Suppressor macrophage treated with lipopolysaccharide for 1 hour (primary cell): ENCODE measurements at regions not wholly inside any gene's neighbourhood (a gene's known extent, or its start where the extent isn't known, plus 50 kb on each side); places are given as distances from the start of the nearest gene placed in this dataset.
"Not testable (repeated sequence)": the region's sequence is repeated elsewhere in the genome, so short reads cannot be mapped to it uniquely, and the experiment has no call there.

Source experiments
- DNase-seq, 3 donors: peaks; one replicate each; pipeline ENCODE4 v3.0.0-alpha.2; 2020 to 2022

DNA sequence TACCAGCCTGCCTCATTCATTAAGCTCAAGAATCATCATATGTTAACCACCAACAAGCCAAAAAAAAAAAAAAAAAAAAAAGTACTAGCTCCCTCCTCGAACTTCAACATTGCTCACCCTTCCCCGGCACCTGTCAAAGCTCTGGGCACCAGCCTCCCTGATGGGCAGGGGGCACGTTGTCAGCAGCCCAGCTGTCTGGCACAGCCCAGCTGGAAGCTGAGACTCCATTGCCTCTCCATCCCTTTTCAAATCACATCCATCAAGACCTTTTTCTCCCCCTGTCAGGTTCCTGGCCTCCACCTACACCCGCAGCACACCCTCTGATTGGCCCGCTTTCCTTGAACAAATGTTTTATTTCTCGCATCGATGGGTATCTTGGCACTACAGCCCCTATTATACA, 913.3 kb upstream of the AUTS2 start:
- no peak for DNase-seq

DNA sequence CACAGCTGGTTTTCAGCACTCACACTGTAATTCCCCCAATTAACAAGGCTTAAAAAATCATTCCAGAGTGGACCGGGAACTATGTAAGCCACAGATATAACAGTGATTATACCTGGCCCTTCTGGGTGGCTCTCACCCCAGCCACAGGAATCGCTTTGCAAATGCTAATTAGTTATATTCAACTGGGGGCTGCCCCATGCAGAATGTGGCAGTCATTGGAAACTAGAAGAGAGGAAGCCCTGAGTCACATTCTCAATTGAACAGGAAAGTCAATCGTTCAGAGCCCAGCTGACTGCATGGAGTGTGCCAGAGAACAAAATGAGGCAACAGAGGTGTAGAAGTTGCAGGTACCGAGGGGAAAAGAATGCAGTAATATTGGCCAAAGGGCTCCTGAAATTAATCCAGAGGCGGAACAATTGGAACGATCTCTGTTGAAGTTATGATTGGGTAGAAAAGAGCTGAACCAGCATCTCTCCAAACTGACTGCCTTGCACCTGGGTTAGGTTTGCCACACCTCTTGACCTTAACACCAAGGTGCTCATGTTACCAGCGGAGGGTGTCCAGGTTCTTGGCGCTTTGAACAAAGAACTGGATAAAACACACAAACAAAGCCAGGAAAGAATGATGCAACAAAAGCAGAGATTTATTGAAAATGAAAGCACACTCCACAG, 909.7 kb upstream of the AUTS2 start:
- DNase-seq: no peak

DNA sequence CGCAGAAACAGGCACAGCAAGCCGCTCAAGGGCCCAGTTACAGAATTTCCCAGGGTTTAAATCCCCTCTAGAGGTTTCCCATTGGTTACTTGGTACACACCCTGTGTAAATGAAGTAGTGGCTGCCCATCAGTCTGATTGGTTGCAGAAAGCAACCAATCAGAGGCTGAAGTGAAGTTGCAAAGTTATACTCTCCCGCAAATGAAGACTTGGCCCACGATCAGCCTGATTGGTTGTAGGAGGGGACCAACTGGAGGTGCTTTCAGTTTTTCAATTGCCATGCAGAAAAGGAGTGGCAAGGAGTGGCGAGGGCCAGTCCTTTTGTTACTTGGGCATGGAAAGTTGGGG, 909.2 kb upstream of the AUTS2 start:
- DNase-seq: no peak

DNA sequence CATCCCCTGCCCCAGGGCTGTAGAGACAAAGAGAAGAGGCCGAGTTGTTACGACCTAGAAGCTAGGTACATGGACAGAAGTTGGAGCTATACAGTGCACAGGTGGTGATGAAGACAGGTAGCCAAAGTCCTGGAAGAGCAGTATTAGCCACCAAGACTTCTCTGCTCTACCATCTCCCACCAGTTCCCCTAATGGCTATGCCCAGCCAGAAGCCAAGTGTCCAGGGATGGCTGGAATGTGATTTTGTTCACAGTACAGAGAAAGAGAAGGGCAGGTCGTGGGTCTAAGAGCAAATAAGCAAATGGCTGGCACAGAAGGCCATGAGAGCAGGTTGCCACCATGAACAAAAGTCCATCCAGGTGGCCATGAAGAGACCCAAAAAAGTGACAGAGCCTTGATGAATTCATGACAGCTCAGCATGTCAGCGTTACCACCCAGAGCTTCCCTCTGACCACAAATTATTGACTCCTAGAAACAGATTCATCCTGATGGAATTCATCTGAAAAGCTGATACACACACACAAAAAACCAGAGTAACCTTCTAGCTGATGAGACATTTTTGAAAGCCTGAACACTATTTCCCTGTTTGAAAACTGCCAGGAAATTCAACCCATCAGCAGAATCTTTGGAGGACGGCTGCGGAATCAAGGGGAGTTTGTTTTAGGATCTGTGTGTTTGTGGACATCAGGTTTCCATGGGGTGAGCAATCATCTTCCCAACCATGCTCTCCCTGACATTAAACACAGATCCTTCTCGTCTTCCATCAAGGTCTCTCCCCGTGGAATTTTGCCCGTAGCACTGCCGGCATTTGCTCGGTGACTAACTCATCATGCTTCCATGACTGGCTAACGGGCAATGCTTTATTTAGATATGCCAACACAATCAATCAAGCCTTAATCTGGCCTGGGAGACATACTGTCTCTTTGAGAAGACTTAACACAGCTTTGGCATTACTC, 906.7 kb upstream of the AUTS2 start:
- no peak for DNase-seq

DNA sequence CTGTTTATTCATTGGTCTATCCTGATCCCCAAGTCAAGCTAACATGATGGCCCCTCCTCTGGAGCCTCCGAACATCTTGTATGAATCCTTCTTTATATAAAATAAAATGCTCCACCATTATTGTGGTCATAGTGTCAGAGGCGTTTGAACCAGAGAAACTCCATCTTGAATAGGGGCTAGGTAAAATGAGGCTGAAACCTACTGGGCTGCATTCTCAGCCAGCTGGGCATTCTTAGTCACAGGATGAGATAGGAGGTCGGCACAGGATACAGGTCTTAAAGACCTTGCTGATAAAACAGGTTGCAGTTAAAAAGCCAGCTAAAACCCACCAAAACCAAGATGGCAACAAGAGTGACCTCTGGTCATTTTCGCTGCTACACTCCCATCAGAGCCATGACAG, 905.8 kb upstream of the AUTS2 start:
- DNase-seq: no peak

DNA sequence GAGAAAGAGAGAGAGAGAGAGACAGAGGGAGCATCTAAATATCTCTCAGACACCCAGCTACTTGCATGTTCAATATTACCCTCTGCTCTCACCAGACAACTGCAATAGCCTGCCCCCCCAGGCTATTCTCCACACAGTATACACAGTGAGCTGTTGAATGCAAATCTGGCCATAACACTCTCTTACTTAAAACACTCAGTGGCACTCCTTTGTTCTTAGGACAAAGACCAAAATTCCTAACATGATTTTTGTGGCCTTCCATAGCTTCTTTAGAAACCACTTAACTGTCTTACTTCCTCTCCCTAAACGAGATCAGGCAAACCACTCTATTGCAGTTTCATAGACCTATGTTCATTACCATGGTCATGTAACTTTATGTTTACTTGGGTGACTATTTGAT, 903.6 kb upstream of the AUTS2 start:
- DNase-seq: no peak

DNA sequence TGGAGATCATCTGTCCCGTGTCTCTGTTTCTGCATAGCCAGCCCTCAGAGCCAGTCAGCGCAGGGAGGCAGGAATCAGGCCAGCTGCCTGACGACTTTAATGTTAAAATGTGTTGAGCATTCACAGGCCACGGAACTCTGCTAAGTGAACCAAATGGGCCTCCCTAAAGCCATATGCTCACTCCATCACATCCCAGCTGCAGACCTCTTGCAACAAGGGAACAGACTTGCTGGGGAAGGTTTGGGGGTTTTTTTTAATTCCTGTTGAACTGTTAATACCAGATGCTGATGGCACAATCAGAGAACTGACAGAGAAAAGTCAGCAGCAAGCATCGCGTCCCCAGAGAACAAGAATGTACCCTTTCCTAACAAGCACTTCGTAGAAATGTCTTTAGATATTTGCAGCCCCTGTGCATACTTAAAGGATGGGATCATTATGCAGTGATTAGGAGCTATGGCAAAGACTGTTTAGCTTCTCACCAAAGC, 900.4 kb upstream of the AUTS2 start:
- no peak for DNase-seq

DNA sequence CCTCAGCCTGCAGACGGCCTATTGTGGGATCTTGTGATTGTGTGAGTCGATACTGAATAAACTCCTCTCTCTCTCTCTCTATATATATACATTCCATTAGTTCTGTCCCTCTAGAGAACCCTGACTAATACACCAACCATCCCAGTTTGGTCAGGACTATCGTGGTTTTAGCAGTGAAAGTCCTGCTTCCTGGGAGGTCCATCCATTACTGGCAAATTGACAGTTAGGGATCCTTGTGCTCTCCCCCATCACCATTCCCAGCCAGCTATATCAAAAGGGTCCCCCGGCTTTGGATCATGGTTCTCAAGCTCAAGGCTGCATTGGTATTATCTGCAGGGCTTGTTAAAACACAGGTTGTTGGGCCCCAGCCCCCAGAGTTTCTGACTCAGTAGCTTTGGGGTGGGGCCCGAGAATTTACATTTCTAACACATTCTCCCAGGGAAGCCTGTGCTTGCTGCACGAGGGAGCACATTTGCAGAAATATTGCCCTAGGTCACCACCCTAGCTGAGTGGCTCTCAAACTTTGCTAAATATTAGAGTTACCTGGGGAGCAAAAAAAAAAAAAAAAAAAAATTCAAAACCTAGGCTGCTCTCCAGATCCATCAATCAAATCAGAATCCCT, 899.1 kb upstream of the AUTS2 start:
- DNase-seq: no peak

DNA sequence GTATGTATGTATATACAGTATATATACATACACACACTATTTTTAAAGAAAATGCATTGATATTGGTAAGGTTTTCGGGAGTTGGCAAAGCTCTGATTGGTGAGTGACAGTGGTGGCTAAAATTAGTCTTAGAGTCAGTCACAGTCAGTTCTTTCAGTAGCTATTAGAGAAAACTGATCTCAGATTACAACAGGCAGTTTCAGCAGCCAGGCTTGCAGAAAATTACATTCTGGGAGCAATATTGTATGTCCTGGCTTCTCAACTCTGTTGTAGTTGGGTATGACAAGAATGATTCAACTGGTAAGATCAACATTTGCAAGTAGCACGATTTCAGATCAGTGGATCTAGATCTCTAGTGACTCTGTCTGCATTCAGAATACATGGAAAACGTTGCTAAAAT, 897.9 kb upstream of the AUTS2 start:
- DNase-seq: no peak

DNA sequence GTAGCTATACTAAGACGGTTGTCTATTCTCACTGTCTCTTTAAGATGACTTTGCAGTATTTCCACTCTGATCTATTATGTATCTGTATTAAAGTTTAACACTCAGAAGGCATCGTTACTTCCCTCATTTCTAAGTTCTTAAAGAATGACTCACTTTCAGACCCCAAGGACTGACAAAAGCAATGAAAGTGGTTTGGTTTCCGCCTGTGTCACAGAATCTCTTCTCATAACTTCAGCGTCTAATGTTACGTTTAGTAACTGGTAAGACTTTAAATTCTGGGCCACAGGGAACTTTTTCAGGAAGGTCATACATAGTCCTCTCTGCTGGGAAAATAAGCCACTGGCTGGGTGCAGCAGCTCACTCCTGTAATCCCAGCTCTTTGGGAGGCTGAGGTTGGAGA, 892.0 kb upstream of the AUTS2 start:
- no peak for DNase-seq

DNA sequence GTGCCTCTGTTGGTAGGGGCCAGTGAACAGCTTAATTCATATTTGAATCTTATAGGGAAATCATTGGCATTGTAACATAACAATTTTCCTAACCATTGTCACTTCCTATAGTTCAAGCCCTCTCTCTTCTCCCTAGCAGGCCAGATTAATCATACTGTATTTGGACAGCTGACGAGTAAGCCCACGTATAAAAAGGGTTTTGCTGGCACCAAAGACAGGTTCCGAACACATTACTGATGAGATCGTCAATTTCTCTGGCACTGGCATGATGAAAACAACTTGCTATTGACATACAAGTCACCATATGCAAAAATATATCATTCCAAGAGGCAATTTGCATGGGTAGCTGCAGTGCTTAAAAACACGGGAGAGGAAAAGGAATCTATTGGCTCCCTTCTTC, 891.1 kb upstream of the AUTS2 start:
- no peak for DNase-seq

DNA sequence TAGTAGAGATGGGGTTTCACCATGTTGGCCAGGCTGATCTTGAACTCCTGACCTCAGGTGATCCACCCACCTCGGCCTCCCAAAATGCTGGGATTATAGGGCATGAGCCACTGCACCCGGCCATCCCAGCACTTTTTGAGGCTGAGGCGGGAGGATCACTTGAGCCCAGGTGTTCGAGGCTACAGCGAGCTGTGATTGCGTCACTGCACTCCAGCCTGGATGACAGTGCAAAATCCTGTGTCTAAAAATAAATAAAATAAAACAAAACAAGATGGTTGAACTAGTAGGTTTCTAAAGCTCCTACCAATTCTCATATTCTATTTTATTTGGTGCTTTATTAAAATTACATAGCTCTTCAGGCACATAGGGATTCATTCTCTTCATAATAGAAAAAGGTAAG, 890.3 kb upstream of the AUTS2 start:
- no peak for DNase-seq

DNA sequence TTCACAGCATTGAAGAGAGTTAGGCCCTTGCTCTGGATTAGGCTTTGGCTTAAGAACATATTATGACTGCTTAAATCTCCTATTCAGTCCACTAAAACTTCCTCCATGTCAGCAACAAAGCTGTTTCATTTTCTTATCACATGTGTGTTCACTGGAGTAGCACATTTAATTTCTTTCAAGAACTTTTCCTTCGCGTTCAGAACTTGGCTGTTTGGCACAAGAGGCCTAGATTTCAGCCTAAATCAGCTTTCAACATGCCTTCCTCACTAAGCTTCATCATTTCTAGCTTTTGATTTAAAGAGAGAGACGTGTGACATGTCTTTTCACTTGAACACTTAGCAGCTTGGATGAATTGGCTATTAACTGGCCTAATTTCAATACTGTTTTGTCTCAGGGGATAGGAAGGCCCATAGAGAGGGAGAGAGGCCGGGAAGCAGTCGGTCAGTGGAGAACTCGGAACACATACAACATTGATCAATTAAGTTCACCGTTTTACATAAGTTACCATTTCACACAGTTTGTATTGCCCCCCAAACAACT, 885.2 kb upstream of the AUTS2 start:
- no peak for DNase-seq

DNA sequence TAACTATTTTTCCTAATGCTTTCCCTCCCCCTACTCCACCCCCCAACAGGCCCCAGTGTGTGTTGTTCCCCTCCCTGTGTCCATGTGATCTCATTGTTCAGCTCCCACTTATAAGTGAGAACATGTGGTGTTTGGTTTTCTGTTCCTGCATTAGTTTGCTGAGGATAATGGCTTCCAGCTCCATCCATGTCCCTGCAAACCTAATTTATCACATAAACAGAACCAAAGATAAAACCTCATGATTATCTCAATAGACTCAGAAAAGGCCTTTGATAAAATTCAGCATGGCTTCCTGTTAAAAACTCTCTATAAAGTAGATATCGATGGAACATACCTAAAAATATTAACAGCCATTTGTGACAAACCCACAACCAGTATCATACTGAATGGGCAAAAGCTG, 884.1 kb upstream of the AUTS2 start:
- DNase-seq: not testable (repeated sequence)

DNA sequence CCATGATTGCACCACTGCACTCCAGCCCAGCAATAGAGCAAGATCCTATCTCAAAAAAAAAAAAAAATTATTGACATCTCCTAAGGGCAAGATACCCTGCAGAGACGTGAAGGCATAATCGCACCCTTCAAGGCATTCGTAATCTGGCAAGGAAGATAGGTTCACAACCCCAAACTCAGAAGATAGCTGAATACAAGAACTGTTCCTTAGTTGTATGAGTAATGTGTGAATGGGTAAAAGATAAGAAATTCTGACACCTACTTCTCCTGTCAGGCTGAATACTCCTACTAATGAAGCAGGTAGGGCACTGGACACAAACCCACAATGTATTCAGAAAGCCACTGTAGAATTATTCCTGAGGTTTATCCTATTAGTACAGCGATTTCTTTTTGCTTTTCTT, 882.4 kb upstream of the AUTS2 start:
- no peak for DNase-seq

DNA sequence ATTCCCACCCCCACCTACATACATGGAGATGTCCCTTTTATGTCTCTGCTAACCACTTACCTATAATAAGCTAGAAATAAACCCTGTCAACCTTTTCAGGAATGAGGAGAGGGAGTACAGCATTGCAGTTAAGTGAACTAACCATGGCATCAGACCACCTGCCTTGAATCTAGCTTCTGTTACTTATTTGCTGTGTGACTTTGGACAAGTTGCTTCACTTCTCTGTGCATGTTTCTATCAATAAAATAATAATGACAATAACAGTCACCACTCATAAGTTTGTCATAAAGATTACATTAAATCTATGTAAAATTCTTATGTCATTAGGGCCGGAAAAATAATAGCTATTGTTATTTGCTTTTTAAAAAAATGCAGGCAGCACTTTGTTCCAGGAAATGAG, 881.1 kb upstream of the AUTS2 start:
- no peak for DNase-seq

DNA sequence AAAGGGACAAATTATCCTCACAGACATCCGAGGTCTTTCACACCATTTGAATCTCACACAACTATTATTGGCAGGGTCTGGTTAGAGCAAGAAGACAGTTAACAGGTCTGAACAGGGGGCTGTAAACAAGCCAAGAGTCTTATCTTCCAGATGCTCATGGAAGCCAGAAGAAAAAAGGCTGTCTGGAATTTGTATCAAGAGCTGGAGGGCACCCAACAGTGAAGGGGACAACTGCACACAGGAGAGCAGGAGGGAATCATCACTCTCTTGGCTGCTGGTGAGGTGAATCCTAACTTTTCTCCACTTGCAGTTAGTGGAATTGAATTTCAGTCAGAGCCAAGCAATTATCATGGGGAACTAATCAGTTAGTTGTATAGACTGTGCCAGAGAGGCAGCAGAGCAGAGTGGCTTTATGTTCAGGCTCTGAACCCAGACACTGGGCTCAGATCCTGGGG, 880.2 kb upstream of the AUTS2 start:
- no peak for DNase-seq

DNA sequence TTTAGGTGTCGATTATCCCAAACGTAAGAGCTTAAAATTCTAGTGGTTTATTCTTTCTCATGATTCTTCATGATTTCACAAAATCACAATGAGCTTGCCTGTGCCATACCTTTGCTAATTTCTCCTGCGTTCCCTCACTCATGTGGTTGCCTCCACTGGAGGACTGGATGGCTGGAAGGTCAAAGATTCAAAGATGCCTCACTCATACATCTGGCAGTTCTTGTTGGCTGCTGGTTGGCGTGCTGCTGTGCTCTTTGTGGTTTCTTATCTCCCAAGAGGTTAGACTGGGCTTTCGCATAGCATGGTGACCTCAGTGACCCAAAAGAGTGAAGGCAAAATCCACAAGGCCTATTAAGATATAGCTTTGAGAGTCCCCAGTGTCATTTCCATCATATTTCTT, 877.6 kb upstream of the AUTS2 start:
- DNase-seq: no peak

DNA sequence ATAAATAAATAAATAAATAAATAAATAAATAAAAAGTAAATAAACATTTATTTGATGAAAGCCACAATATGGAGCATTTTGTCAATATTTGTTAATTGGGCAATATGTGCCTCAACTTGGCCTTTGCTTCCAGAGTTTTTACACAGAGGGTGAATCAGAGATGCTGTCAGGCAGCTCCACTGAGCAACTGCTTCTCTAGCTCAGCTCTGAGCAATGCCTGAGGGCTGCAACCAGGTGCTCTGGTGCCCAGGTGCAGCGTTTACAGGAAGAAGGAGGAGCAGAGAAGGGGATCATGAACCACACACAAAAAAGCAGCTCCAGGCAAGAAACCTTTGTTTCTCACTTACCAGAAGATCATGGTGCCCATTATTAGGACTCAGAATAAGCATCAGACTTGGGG, 876.2 kb upstream of the AUTS2 start:
- no peak for DNase-seq

DNA sequence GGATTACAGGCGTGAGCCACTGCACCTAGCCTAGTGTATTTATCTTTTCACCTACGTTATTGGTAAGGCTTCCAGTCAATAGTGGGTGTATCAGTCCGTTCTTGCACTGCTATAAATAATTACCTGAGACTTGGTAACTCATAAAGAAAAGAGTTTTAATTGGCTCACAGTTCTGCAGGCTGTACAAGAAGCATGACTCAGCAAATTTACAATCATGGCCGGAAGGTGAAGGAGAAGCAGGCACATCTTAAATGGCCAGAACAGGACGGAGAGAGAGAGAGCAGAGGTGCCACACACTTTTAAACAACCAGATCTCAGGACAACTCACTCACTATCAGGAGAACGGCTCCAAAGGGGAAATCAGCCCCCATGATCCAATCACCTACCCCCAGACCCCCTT, 873.3 kb upstream of the AUTS2 start:
- no peak for DNase-seq

DNA sequence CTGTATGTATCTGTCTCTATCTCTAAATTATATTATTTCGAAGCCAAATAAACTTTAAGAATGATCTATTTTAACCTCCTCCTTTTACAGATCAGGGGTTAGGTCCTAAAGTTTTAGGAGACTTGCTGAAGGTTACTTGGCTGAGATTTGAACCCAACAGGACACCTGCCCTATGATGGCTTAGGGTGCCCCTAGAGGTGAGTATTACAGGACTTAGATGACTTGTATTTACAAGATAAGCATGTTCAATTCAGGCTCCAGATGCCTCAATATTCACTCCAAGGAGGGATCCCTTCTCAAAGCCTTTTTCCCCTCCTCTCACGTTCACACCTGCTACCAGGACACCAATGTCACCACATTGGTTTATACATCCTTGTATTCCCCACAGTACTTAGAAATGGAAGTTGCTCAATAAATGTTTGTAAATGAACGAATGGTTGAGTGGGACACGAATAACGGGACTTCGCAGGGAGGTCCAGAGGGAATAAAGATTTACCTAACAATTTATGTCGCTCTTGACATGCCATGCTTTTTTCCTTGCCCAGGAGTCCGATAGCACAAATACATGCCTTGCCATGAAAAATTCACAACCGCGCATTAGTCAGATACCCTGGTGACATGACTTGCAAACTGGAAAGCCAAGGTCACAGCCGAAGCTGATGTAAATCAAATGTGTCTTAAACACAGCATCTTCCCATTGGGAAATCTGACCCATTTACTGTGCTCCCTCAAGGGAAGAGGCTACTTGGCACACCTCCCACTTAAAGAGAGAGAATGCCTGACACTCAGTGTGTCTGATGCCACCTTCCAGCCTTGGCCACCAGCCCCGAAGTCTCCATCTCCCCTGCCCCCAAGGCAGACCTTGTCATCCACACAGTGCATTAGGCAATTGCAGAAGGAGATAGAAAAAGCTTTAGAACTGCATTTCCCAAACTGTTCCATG, 872.2 kb upstream of the AUTS2 start:
- DNase-seq: no peak

DNA sequence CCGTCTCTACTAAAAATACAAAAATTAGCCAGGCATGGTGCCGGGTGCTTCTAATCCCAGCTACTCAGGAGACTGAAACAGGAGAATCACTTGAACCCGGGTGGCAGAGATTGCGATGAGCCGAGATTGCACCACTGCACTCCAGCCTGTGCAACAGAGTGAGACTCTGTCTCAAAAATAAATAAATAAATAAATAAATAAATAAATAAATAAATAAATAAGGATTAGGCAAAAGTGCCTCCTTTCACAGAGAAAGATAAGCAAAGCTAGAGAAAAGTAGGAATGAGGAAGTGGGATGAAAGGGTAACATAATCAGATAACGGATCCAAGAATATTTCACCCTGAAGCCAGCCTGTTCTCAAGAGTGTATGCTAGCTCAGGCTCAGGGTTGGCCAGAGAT, 869.6 kb upstream of the AUTS2 start:
- DNase-seq: not testable (repeated sequence)
